LNCaP clone FGC (cell line): ENCODE measurements at regions not wholly inside any gene's neighbourhood (a gene's known extent, or its start where the extent isn't known, plus 50 kb on each side); places are given as distances from the start of the nearest gene placed in this dataset.

Source experiments
- DNase-seq: peaks from one replicate; pipeline ENCODE4 v3.0.0-alpha.2; 2011; ENCODE audit warnings: low read depth
- H3K4me3 ChIP-seq: 2 replicates; pipeline ENCODE4 v1.5.1; 2011; ENCODE audit warnings: mild to moderate bottlenecking, low read depth, low read length, control low read depth
- TF ChIP-seq, protein P1 (sequence below): IDR thresholded peaks from 2 replicates; pipeline ENCODE4 v1.5.1; 2012; ENCODE audit warnings: mild to moderate bottlenecking; ENCODE audit not compliant: control insufficient read depth, insufficient read depth; ENCODE audit errors: extremely low read depth

DNA sequence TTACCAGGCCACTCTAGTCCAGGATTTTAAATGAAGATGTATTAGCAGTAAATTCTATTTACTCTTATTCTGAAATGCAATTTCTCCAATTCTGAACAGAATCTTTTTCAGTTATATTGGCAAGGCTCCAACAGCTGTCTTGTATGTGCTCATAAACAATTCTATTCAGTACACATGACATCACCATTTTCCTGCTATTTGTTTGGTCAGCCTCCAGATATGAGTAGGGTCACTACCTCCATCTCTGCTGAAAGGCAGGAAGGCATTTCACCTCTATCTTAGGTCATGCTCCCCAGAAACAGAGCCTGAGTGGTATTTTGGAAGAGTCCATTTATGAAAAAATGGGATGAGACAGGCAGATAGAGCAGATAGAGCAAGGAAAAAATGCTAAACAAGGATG, 151.1 kb upstream of the ADGRL3 start:
- TF ChIP-seq, protein P1, sequence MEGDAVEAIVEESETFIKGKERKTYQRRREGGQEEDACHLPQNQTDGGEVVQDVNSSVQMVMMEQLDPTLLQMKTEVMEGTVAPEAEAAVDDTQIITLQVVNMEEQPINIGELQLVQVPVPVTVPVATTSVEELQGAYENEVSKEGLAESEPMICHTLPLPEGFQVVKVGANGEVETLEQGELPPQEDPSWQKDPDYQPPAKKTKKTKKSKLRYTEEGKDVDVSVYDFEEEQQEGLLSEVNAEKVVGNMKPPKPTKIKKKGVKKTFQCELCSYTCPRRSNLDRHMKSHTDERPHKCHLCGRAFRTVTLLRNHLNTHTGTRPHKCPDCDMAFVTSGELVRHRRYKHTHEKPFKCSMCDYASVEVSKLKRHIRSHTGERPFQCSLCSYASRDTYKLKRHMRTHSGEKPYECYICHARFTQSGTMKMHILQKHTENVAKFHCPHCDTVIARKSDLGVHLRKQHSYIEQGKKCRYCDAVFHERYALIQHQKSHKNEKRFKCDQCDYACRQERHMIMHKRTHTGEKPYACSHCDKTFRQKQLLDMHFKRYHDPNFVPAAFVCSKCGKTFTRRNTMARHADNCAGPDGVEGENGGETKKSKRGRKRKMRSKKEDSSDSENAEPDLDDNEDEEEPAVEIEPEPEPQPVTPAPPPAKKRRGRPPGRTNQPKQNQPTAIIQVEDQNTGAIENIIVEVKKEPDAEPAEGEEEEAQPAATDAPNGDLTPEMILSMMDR = no peak
- no peak overlapping the region for H3K4me3 ChIP-seq
- DNase-seq = no peak

GRCh38 chr4:61067381-61067780, 132.7 kb upstream of the ADGRL3 start:
- no peak for DNase-seq
- no peak overlapping the region for H3K4me3 ChIP-seq
- TF ChIP-seq, protein P1 = no peak

DNA sequence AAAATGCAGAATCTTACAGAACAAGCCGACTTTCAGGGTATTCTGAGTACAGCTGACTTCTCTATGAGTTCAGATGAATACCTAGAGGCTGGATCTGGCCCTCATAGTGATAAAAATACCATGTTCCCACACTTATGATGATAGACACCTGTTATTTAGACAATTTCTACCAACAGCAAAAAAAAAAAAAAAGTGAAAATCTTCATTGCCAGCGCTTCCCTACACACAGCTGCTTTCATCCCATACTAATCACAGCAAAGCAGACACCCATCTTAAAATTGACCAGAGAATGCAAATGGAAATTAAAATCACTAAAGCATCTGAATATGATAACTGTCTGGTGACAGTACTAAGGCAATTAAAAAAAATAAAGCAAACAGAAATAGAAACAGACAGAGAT, 132.1 kb upstream of the ADGRL3 start:
- H3K4me3 ChIP-seq = no peak overlapping the region
- TF ChIP-seq, protein P1 = no peak
- DNase-seq = no peak

DNA sequence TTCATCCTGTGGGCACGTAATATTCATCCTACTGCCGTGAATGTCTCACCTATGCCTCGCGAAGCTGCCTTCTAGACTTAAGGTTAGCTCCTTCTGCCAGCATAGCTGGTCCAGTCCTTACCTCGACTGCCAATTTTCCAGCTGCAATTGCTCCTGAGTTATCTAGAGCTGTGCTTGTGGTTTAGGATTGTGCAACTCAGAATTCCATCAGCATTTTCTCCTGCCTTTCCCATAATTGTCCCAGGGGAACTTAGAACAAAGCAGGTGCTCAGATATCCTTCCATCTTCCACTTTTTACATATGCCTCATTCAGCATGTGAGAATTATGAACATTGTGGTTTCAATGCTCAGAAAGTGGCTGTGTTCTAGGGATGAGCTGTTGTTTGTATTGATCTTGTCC, 131.4 kb upstream of the ADGRL3 start:
- TF ChIP-seq, protein P1 = no peak
- no peak for DNase-seq
- H3K4me3 ChIP-seq = no peak overlapping the region

DNA sequence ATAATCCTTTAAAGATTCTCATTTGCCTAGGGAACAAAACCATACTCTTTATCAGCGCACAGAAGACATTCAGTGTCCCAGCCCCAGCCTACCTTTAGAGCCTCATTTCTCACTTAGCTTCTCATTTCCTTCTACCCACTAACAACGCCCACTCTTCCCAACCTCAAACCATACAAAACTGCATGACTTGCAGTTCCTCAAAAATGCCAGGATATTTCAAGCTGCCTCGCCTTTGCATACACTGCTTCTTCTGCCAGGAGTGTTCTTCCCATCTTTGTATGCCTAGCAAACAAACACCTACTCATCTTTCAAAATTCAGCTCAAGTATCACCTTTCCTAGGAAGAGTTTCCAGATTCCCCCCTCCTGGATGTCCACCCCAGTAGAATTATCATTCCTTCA, 129.9 kb upstream of the ADGRL3 start:
- H3K4me3 ChIP-seq = no peak overlapping the region
- TF ChIP-seq, protein P1 = no peak
- no peak for DNase-seq

- no peak for DNase-seq
- no peak overlapping the region for H3K4me3 ChIP-seq
- TF ChIP-seq, protein P1 = no peak
Observed at GRCh38 chr4:61079427-61079826, 120.7 kb upstream of the ADGRL3 start.

GRCh38 chr4:61079976-61080375, 120.2 kb upstream of the ADGRL3 start:
- DNase-seq = no peak

More at GRCh38 chr4:61079976-61080375, 120.2 kb upstream of the ADGRL3 start:
- H3K4me3 ChIP-seq = no peak overlapping the region
- TF ChIP-seq, protein P1 = no peak
